ENCODE measurements at regions not wholly inside any gene's neighbourhood (a gene's known extent, or its start where the extent isn't known, plus 50 kb on each side); places are given as distances from the start of the nearest gene placed in this dataset.
"Not testable (repeated sequence)": the region's sequence is repeated elsewhere in the genome, so short reads cannot be mapped to it uniquely, and the experiment has no call there.

GRCh38 chr4:26057839-26058238 is 143.8 kb downstream of the SMIM20 start:
- H3K4me1 ChIP-seq (ENCODE audit: control insufficient read depth, insufficient read depth, low read length); ATAC-seq; H3K9me3 ChIP-seq (ENCODE audit: control insufficient read depth, low read length); DNase-seq; H3K27ac ChIP-seq (ENCODE audit: low read length); H3K4me3 ChIP-seq (ENCODE audit: low read length); intact Hi-C loops (cut with DNase I); H3K27me3 ChIP-seq (ENCODE audit: control insufficient read depth, insufficient read depth): not testable (repeated sequence)
- WGBS: 90% methylated on average over 3 of the region's 3 CpGs

GRCh38 chr4:26058537-26058936 is 144.5 kb downstream of the SMIM20 start:
- DNase-seq: peak in 2 of 3 donors; percentile 19 to 65
- Histone ChIP-seq H3K27me3 (ENCODE audit: control insufficient read depth, insufficient read depth) (no peaks in the 10 kb centered on the region), H3K9me3 (ENCODE audit: control insufficient read depth, low read length) (no peaks in the 10 kb centered on the region), H3K4me1 (ENCODE audit: control insufficient read depth, insufficient read depth, low read length) (no peaks in the 10 kb centered on the region), H3K27ac (ENCODE audit: low read length) (no peak overlapping the region), H3K4me3 (ENCODE audit: low read length) (no peak overlapping the region)
- ATAC-seq: peak in 1 of 2 donors; percentile 48
- 51% methylated on average over 7 of the region's 7 CpGs for WGBS
- intact Hi-C loops (cut with DNase I): no loop called here

GRCh38 chr4:26059391-26060154 is 145.6 kb downstream of the SMIM20 start:
- H3K27ac ChIP-seq (ENCODE audit: low read length): no peak overlapping the region
- no peaks in the 10 kb centered on the region for H3K9me3 ChIP-seq (ENCODE audit: control insufficient read depth, low read length)
- intact Hi-C loops (cut with DNase I): no loop called here
- 95% methylated on average over 5 of the region's 5 CpGs for WGBS
- no peaks in the 10 kb centered on the region for H3K27me3 ChIP-seq (ENCODE audit: control insufficient read depth, insufficient read depth)
- no peaks in the 10 kb centered on the region for H3K4me1 ChIP-seq (ENCODE audit: control insufficient read depth, insufficient read depth, low read length)
- no peak overlapping the region for H3K4me3 ChIP-seq (ENCODE audit: low read length)
- ATAC-seq: no peak
- DNase-seq: no peak

- Histone ChIP-seq H3K4me3 (ENCODE audit: low read length) (no peak overlapping the region), H3K4me1 (ENCODE audit: control insufficient read depth, insufficient read depth, low read length) (no peaks in the 10 kb centered on the region), H3K9me3 (ENCODE audit: control insufficient read depth, low read length) (no peaks in the 10 kb centered on the region), H3K27ac (ENCODE audit: low read length) (no peak overlapping the region), H3K27me3 (ENCODE audit: control insufficient read depth, insufficient read depth) (no peaks in the 10 kb centered on the region)
- intact Hi-C loops (cut with DNase I): no loop called here
- DNase-seq (no peak), ATAC-seq (no peak)
- 93% methylated on average over 3 of the region's 3 CpGs for WGBS
Measured at GRCh38 chr4:26060286-26060685, 146.3 kb downstream of the SMIM20 start.

- H3K27me3 ChIP-seq (ENCODE audit: control insufficient read depth, insufficient read depth): no peaks in the 10 kb centered on the region
- H3K9me3 ChIP-seq (ENCODE audit: control insufficient read depth, low read length): no peaks in the 10 kb centered on the region
- DNase-seq (no peak), ATAC-seq (peak; percentile 58 to 61)
- H3K27ac ChIP-seq (ENCODE audit: low read length): no peak overlapping the region
- WGBS: 76% methylated on average over 7 of the region's 7 CpGs
- H3K4me3 ChIP-seq (ENCODE audit: low read length): no peak overlapping the region
- intact Hi-C loops (cut with DNase I): no loop called here
- no peaks in the 10 kb centered on the region for H3K4me1 ChIP-seq (ENCODE audit: control insufficient read depth, insufficient read depth, low read length)
Measured at GRCh38 chr4:26061248-26061986, 147.4 kb downstream of the SMIM20 start.

- Histone ChIP-seq H3K4me3 (ENCODE audit: low read length) (no peak overlapping the region), H3K4me1 (ENCODE audit: control insufficient read depth, insufficient read depth, low read length) (no peaks in the 10 kb centered on the region), H3K27ac (ENCODE audit: low read length) (no peak overlapping the region), H3K27me3 (ENCODE audit: control insufficient read depth, insufficient read depth) (no peaks in the 10 kb centered on the region), H3K9me3 (ENCODE audit: control insufficient read depth, low read length) (no peaks in the 10 kb centered on the region)
- ATAC-seq (no peak), DNase-seq (no peak)
- 64% methylated on average over 2 of the region's 2 CpGs for WGBS
- intact Hi-C loops (cut with DNase I): no loop called here
Measured at GRCh38 chr4:26062215-26062614, 148.2 kb downstream of the SMIM20 start.

GRCh38 chr4:26064009-26064408 is 150.0 kb downstream of the SMIM20 start:
- H3K9me3 ChIP-seq (ENCODE audit: control insufficient read depth, low read length); H3K27ac ChIP-seq (ENCODE audit: low read length); DNase-seq; H3K27me3 ChIP-seq (ENCODE audit: control insufficient read depth, insufficient read depth); H3K4me3 ChIP-seq (ENCODE audit: low read length); H3K4me1 ChIP-seq (ENCODE audit: control insufficient read depth, insufficient read depth, low read length); ATAC-seq; intact Hi-C loops (cut with DNase I): not testable (repeated sequence)
- WGBS: 96% methylated on average over 34 of the region's 34 CpGs

GRCh38 chr4:26065833-26066232 is 151.8 kb downstream of the SMIM20 start:
- Histone ChIP-seq H3K27me3 (ENCODE audit: control insufficient read depth, insufficient read depth) (no peaks in the 10 kb centered on the region), H3K4me3 (ENCODE audit: low read length) (no peak overlapping the region), H3K27ac (ENCODE audit: low read length) (no peak overlapping the region), H3K4me1 (ENCODE audit: control insufficient read depth, insufficient read depth, low read length) (no peaks in the 10 kb centered on the region), H3K9me3 (ENCODE audit: control insufficient read depth, low read length) (no peaks in the 10 kb centered on the region)
- 92% methylated on average over 7 of the region's 7 CpGs for WGBS
- no peak for DNase-seq
- intact Hi-C loops (cut with DNase I): no loop called here
- ATAC-seq: no peak

GRCh38 chr4:26067035-26067434 is 153.0 kb downstream of the SMIM20 start:
- Histone ChIP-seq H3K27me3 (ENCODE audit: control insufficient read depth, insufficient read depth) (no peaks in the 10 kb centered on the region), H3K27ac (ENCODE audit: low read length) (no peak overlapping the region), H3K9me3 (ENCODE audit: control insufficient read depth, low read length) (no peaks in the 10 kb centered on the region), H3K4me1 (ENCODE audit: control insufficient read depth, insufficient read depth, low read length) (no peaks in the 10 kb centered on the region), H3K4me3 (ENCODE audit: low read length) (no peak overlapping the region)
- DNase-seq: no peak
- WGBS: 93% methylated on average over 5 of the region's 5 CpGs
- intact Hi-C loops (cut with DNase I): no loop called here
- ATAC-seq: no peak

- Histone ChIP-seq H3K9me3 (ENCODE audit: control insufficient read depth, low read length) (no peaks in the 10 kb centered on the region), H3K4me3 (ENCODE audit: low read length) (no peak overlapping the region), H3K27ac (ENCODE audit: low read length) (no peak overlapping the region), H3K4me1 (ENCODE audit: control insufficient read depth, insufficient read depth, low read length) (no peaks in the 10 kb centered on the region), H3K27me3 (ENCODE audit: control insufficient read depth, insufficient read depth) (no peaks in the 10 kb centered on the region)
- intact Hi-C loops (cut with DNase I): no loop called here
- ATAC-seq (no peak), DNase-seq (no peak)
- WGBS: 53% methylated on average over 4 of the region's 4 CpGs
Measured at GRCh38 chr4:26069218-26069617, 155.2 kb downstream of the SMIM20 start.

- H3K4me3 ChIP-seq (ENCODE audit: low read length): no peak overlapping the region
- no peak for DNase-seq
- no peaks in the 10 kb centered on the region for H3K4me1 ChIP-seq (ENCODE audit: control insufficient read depth, insufficient read depth, low read length)
- no peak for ATAC-seq
- H3K27ac ChIP-seq (ENCODE audit: low read length): no peak overlapping the region
- intact Hi-C loops (cut with DNase I): no loop called here
- no peaks in the 10 kb centered on the region for H3K27me3 ChIP-seq (ENCODE audit: control insufficient read depth, insufficient read depth)
- no peaks in the 10 kb centered on the region for H3K9me3 ChIP-seq (ENCODE audit: control insufficient read depth, low read length)
- WGBS: 73% methylated on average over 3 of the region's 3 CpGs
Measured at GRCh38 chr4:26071688-26072087, 157.7 kb downstream of the SMIM20 start.
